ENCODE measurements at regions not wholly inside any gene's neighbourhood (a gene's known extent, or its start where the extent isn't known, plus 50 kb on each side); places are given as distances from the start of the nearest gene placed in this dataset.

GRCh38 chr9:28547527-28547926 lies 974.2 kb upstream of the C9orf72 start:
- Histone ChIP-seq H3K36me3 (replicated peaks in 1 of 2; ENCODE audit: control insufficient read depth in 1 of 2, insufficient read depth in 2 of 2, low read length in 2 of 2) (no peaks in the 10 kb centered on the region), H3K9ac (ENCODE audit: insufficient read depth, low read depth, low read length) (no peak overlapping the region), H3K79me2 (ENCODE audit: insufficient read depth, low read length) (no peaks in the 10 kb centered on the region), H3K27ac (ENCODE audit: extremely low read length, insufficient read depth, low read length) (no peak overlapping the region), H3K4me3 (replicated peaks in 1 of 3; ENCODE audit: insufficient read depth in 1 of 3, low read depth in 2 of 3, low read length in 3 of 3) (no peak overlapping the region), H3K27me3 (ENCODE audit: control insufficient read depth in 1 of 2, insufficient read depth in 2 of 2, low read length in 2 of 2) (no peaks in the 10 kb centered on the region), H3K4me2 (ENCODE audit: low read depth, low read length) (no peak overlapping the region), H3K9me3 (ENCODE audit: low read length) (no peaks in the 10 kb centered on the region), H2AFZ (ENCODE audit: low read length) (no peak overlapping the region), H3K4me1 (ENCODE audit: insufficient read depth, low read length) (no peaks in the 10 kb centered on the region), H4K20me1 (ENCODE audit: insufficient read depth, low read length) (no peaks in the 10 kb centered on the region)
- WGBS (ENCODE audit: low lambda C conversion rate), result 0% methylated on average over 2 of the region's 2 CpGs
- CTCF ChIA-PET (ENCODE audit: low intra/inter-chr PET ratio, low total read pairs), result no interaction called here
- FAIRE-seq (no peak), ATAC-seq (no peak), DNase-seq (ENCODE audit: low spot score) (no peak)
- POLR2A ChIA-PET, result no interaction called here
- intact Hi-C loops (cut with micrococcal nuclease; ENCODE audit: unreplicated experiment), result no loop called here
- no TSS peak for BruUV-seq (replicated peaks)
- in situ Hi-C loops (cut with HindIII; ENCODE audit: extremely low pct_ligation_motif_present, low pct_unique_long_range_greater_than_20kb), result no loop called here
- TF ChIP-seq ATF6 (CRISPR knock-in tag; conservative IDR thresholded peaks at IDR 0.05), result no peak
- TF ChIP-seq HMG20A (CRISPR knock-in tag; IDR thresholded peaks at IDR 0.05; ENCODE audit: borderline replicate concordance), result no peak
- TF ChIP-seq ZNF598 (CRISPR knock-in tag; IDR thresholded peaks at IDR 0.05; ENCODE audit: borderline replicate concordance), result no peak
- no peak for TF ChIP-seq SAP130 (CRISPR knock-in tag; IDR thresholded peaks at IDR 0.05; ENCODE audit: low read depth)
- TF ChIP-seq EHMT2 (IDR thresholded peaks at IDR 0.05; ENCODE audit: borderline replicate concordance, low read depth, low read length), result no peak
- TF ChIP-seq ZNF24 (IDR thresholded peaks at IDR 0.05), result no peak
- TF ChIP-seq ZBTB46 (CRISPR knock-in tag; IDR thresholded peaks at IDR 0.05; ENCODE audit: borderline replicate concordance), result no peak
- no peak for TF ChIP-seq KMT2B (CRISPR knock-in tag; IDR thresholded peaks at IDR 0.05)
- no peak for TF ChIP-seq ZBTB21 (CRISPR knock-in tag; IDR thresholded peaks at IDR 0.05)
- TF ChIP-seq SOX5 (CRISPR knock-in tag; IDR thresholded peaks at IDR 0.05; ENCODE audit: borderline replicate concordance), result no peak
- no peak for TF ChIP-seq POLR2AphosphoS5 (IDR thresholded peaks at IDR 0.05; ENCODE audit: low read depth, low read length)
- no peak for TF ChIP-seq GMEB1 (CRISPR knock-in tag; IDR thresholded peaks at IDR 0.05; ENCODE audit: borderline replicate concordance)
- no peak for TF ChIP-seq ATAD3A (CRISPR knock-in tag; IDR thresholded peaks at IDR 0.05)
- no peak for TF ChIP-seq GATAD2A (CRISPR knock-in tag; IDR thresholded peaks at IDR 0.05)
- no peak for TF ChIP-seq SOX13 (IDR thresholded peaks at IDR 0.05)
- TF ChIP-seq SOX13 (CRISPR knock-in tag; conservative IDR thresholded peaks at IDR 0.05 in 1 of 2, IDR thresholded peaks at IDR 0.05 in 1 of 2), result no peak
- no peak for TF ChIP-seq ZNF296 (CRISPR knock-in tag; conservative IDR thresholded peaks at IDR 0.05)
